HG03342 (cell line): ENCODE measurements at regions not wholly inside any gene's neighbourhood (a gene's known extent, or its start where the extent isn't known, plus 50 kb on each side); places are given as distances from the start of the nearest gene placed in this dataset.
"Not testable (repeated sequence)": the region's sequence is repeated elsewhere in the genome, so short reads cannot be mapped to it uniquely, and the experiment has no call there.

ENCODE experiments used
- ATAC-seq: cut with Tn5 transposase; IDR thresholded peaks from one replicate; pipeline ENCODE4 v1.9.1; 2021; ENCODE audit warnings: mild to moderate bottlenecking, moderate library complexity; ENCODE audit not compliant: unreplicated experiment

- ATAC-seq: no peak
Measured at GRCh38 chrX:12034741-12035140, 103.5 kb upstream of the FRMPD4 start.

GRCh38 chrX:12042615-12043014, 95.7 kb upstream of the FRMPD4 start:
- no peak for ATAC-seq

GRCh38 chrX:12052109-12052508, 86.2 kb upstream of the FRMPD4 start:
- no peak for ATAC-seq

- ATAC-seq: no peak
Measured at GRCh38 chrX:12058087-12058486, 80.2 kb upstream of the FRMPD4 start.

- ATAC-seq: no peak
Measured at GRCh38 chrX:12060489-12061260, 77.6 kb upstream of the FRMPD4 start.

- no peak for ATAC-seq
Measured at GRCh38 chrX:12065251-12065650, 73.0 kb upstream of the FRMPD4 start.

- no peak for ATAC-seq
Measured at GRCh38 chrX:12076046-12076445, 62.2 kb upstream of the FRMPD4 start.

GRCh38 chrX:12080265-12080664, 58.0 kb upstream of the FRMPD4 start:
- no peak for ATAC-seq

GRCh38 chrX:12082959-12083358, 55.3 kb upstream of the FRMPD4 start:
- ATAC-seq: not testable (repeated sequence)
